SK-N-DZ (cell line): ENCODE measurements at regions not wholly inside any gene's neighbourhood (a gene's known extent, or its start where the extent isn't known, plus 50 kb on each side); places are given as distances from the start of the nearest gene placed in this dataset.

Experiments
- DNase-seq: peaks from one replicate; pipeline ENCODE4 v3.0.0-alpha.2; 2015; ENCODE audit warnings: low spot score

DNA sequence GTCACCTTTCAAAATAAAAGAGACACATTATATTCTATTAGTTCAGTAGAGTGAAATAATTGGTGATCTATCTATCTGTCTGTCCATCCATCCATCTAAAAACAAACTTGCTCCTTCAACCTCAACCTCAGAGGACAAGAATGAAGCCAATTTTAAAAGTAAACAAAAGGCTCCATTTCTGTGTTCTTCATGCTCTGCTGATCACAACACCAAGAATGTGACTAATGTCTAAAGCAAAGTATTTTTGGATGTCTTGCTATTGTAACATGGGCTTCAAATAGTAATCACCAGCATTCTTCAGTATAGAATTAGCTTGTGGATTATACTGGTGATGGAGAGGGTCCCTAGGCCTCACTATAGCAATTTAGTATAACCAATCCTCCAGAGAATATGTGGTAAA is 1304.4 kb downstream of the MAT2B start:
- DNase-seq, result no peak

GRCh38 chr5:164818445-164818844 is 1313.0 kb downstream of the MAT2B start:
- no peak for DNase-seq

DNA sequence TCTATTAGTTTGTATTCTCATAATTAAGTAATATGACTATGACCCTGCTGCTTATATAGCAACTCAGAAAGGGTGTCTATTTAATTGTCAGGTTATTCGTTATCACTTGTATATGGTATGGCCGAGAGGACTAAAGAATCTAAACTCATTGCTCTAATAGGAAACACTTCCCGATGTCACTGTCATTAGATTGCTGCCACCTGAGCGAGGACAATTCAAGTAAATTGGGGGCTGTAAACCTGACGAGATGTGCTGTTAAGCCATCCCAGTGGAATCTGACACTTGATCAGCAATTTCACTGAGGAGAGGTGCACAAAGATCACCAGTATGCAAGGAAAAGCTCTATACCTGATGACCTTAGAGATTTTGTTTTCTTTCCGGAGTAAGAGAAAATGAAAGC is 1319.3 kb downstream of the MAT2B start:
- no peak for DNase-seq

- DNase-seq, result no peak
These were observed 1327.1 kb downstream of the MAT2B start for GRCh38 chr5:164832516-164832915.

DNA sequence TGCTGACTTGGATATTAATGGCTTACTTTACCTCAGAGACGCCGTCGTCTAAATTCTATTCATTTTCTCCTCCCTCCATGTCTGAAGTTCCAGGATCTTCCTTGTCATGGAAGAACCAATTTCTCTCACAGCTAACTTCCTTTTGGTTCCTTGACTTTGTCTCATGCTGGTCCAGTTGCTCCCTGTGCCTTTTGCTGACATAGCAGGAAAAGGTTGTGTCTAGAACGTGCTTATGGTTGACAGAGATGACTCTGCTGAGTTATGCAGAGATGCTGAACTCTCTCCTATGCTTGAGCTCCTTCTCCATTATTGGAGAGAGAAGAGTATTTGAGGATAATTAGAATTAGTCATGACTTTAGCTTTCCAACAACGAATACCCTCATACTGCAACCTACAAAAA is 1338.9 kb downstream of the MAT2B start:
- DNase-seq, result no peak

DNA sequence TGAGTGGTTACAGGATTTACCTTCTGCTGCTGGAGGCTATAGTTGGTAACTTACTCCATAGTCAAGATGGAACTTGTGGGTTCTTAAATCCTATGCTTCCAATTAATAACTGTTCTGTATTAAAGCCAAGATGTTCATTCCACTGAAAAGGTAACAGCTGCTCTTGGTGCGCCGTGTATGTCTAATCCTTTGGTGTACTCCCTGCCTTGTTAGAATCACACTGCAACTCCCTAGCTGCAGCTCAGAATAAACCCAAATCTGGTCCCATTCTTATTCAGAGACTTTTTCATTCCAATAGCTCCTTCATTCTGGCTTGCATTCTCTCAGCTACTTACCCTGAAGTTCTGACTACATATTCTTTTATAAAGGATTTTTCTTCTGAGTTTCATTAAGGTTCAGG is 1355.5 kb downstream of the MAT2B start:
- DNase-seq, result no peak

GRCh38 chr5:164861610-164862009 is 1356.2 kb downstream of the MAT2B start:
- no peak for DNase-seq

GRCh38 chr5:164868761-164869160 is 1363.3 kb downstream of the MAT2B start:
- DNase-seq, result no peak

GRCh38 chr5:164869325-164869724 is 1363.9 kb downstream of the MAT2B start:
- DNase-seq, result no peak

GRCh38 chr5:164876793-164877192 is 1371.4 kb downstream of the MAT2B start:
- DNase-seq, result no peak

DNA sequence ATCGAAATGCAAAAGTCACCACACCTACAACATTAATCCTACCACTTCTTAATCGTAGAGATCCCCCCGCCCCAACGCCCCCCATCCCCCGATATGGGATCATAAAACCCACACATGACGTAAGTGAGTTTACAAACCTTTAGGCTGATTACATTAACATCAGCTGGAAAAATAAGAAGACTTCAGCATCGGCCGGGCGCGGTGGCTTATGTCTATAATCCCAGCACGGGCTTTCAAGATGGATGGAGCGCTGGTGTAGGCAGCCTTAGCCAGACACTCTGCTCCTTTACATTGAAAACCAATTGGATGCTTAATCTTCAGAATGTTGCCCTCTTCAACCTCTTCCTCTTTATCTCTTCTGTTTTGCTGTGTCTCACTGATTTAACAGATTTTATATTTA is 1376.0 kb downstream of the MAT2B start:
- no peak for DNase-seq

DNA sequence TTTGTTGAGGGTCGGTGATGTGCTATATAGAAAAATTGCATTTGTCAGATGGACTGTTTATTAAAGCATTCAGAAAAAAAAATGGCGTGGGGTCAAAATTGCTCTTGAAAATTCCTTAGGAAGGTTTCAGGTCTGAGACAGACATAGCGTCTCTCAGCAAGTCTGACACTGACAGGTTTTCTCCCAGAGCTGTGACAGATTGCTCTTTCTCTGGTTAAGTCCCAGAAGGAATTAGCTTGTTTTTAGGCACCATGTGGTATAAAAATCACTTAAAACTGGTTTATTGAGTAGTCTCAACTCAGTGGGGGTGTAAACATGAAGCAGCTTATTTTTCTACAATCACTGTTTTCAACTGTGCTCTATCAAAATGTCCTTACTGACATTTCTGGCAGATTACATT is 1379.8 kb downstream of the MAT2B start:
- no peak for DNase-seq

GRCh38 chr5:164893071-164893470 is 1387.7 kb downstream of the MAT2B start:
- DNase-seq, result no peak

- no peak for DNase-seq
These were observed 1393.3 kb downstream of the MAT2B start for GRCh38 chr5:164898705-164899104.

GRCh38 chr5:164909673-164910072 is 1404.3 kb downstream of the MAT2B start:
- DNase-seq, result peak; percentile 12

DNA sequence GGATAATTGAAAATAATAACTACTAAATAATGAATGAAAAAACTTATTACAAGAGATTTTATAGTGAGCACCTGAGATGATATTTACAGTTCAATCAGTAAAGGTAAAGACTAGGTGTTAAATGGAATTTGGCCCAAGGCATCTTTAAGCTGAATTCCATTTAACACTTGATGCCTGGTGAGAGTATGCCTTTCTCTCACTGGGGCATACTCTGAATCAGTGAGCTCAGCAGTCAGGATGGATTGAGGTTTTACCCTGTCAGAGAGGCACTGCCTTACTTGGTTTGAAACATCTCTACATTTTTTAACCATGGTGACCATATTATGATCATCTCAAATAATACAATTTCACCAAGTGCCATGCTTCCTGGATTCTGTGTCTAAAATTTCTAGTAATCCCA is 1416.3 kb downstream of the MAT2B start:
- DNase-seq, result no peak

DNA sequence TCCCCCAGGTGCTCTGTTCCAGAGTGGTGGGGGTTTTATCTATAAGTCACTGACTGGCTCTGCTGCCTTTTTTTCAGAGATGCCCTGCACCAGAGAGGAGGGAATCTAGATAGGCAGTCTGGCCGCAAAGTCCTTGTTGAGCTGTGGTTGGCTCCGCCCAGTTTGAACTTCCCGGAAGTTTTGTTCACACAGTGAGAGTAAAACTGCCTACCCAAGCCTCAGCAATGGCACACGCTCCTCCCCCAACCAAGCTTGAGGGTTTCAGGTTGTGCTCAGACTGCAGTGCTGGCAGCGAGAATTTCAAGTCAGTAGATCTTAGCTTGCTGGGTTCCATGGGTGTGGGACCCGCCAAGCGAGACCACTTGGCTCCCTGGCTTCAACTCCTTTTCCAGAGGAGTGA is 1428.6 kb downstream of the MAT2B start:
- DNase-seq, result no peak

GRCh38 chr5:164934561-164934960 is 1429.1 kb downstream of the MAT2B start:
- DNase-seq, result no peak

DNA sequence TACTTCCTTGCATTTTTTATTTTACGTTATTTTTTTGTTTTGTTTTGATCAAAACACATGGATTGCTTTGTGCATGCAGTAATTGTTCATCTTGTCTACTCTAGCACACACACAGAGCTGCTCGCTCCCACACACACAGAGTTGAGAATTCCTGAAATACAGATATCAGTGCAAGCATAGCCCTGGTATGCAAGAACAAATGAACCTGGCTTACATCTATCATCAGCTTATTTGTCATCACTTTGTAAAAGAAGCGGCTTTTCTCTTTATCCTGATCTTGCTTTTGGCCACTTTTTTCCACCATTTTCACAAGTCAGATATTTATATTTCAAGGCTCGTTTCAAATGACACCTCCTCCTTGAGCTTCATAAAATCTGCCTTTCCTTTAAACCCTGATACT is 1435.7 kb downstream of the MAT2B start:
- DNase-seq, result no peak

GRCh38 chr5:164950927-164951326 is 1445.5 kb downstream of the MAT2B start:
- no peak for DNase-seq

- no peak for DNase-seq
These were observed 1446.2 kb downstream of the MAT2B start for GRCh38 chr5:164951570-164951969.

- no peak for DNase-seq
These were observed 1453.3 kb downstream of the MAT2B start for GRCh38 chr5:164958688-164959087.

GRCh38 chr5:164959761-164960160 is 1454.3 kb downstream of the MAT2B start:
- DNase-seq, result no peak

- no peak for DNase-seq
These were observed 1457.0 kb downstream of the MAT2B start for GRCh38 chr5:164962329-164962961.
